Muscle layer of duodenum (tissue), 2 donors: ENCODE measurements at regions not wholly inside any gene's neighbourhood (a gene's known extent, or its start where the extent isn't known, plus 50 kb on each side); places are given as distances from the start of the nearest gene placed in this dataset.

Source experiments
- H3K27ac ChIP-seq: one replicate; pipeline ENCODE4 v1.7.0; 2013; ENCODE audit warnings: mild to moderate bottlenecking, low read length
- H3K27me3 ChIP-seq: one replicate; pipeline ENCODE4 v1.7.0; 2013; ENCODE audit warnings: low read depth, mild to moderate bottlenecking, control low read depth, low read length
- H3K36me3 ChIP-seq, 2 donors: one replicate each; pipeline ENCODE4 v1.7.0; 2013; ENCODE audit warnings: low read length in 2 of 2, control low read depth in 1 of 2, mild to moderate bottlenecking in 1 of 2; ENCODE audit not compliant: insufficient read depth in 2 of 2, control insufficient read depth in 1 of 2
- H3K4me1 ChIP-seq, 2 donors: one replicate each; pipeline ENCODE4 v1.7.0; 2013; ENCODE audit warnings: low read length in 2 of 2, mild to moderate bottlenecking in 2 of 2, control low read depth in 1 of 2, moderate library complexity in 1 of 2; ENCODE audit not compliant: insufficient read depth in 2 of 2, control insufficient read depth in 1 of 2
- H3K4me3 ChIP-seq, 2 donors: one replicate each; pipeline ENCODE4 v1.7.0; 2013; ENCODE audit warnings: low read length in 2 of 2, low read depth in 1 of 2, mild to moderate bottlenecking in 1 of 2
- H3K9me3 ChIP-seq, 2 donors: one replicate each; pipeline ENCODE4 v1.7.0; 2013; ENCODE audit warnings: low read length in 2 of 2, control low read depth in 1 of 2, mild to moderate bottlenecking in 1 of 2; ENCODE audit not compliant: control insufficient read depth in 1 of 2
- donor health status: healthy.

GRCh38 chr5:53178830-53179229 is 69.3 kb upstream of the MOCS2 start:
- Histone ChIP-seq H3K4me3 (no peak overlapping the region), H3K36me3 (no peaks in the 10 kb centered on the region), H3K27me3 (no peaks in the 10 kb centered on the region), H3K27ac (no peak overlapping the region), H3K4me1 (no peaks in the 10 kb centered on the region), H3K9me3 (no peaks in the 10 kb centered on the region)

- Histone ChIP-seq H3K36me3 (no peaks in the 10 kb centered on the region), H3K4me3 (no peak overlapping the region), H3K4me1 (no peaks in the 10 kb centered on the region), H3K9me3 (no peaks in the 10 kb centered on the region), H3K27me3 (no peaks in the 10 kb centered on the region), H3K27ac (no peak overlapping the region)
These were observed 70.1 kb upstream of the MOCS2 start for GRCh38 chr5:53179691-53180090.

GRCh38 chr5:53180538-53180937 is 71.0 kb upstream of the MOCS2 start:
- H3K27ac ChIP-seq = no peak overlapping the region
- H3K4me3 ChIP-seq = no peak overlapping the region
- peaks cover 0 to 2% of the 10 kb centered on the region in 2 donors for H3K9me3 ChIP-seq
- H3K36me3 ChIP-seq = no peaks in the 10 kb centered on the region
- H3K4me1 ChIP-seq = no peaks in the 10 kb centered on the region
- no peaks in the 10 kb centered on the region for H3K27me3 ChIP-seq

GRCh38 chr5:53180991-53181390 is 71.4 kb upstream of the MOCS2 start:
- Histone ChIP-seq H3K27ac (no peak overlapping the region), H3K4me1 (no peaks in the 10 kb centered on the region)

GRCh38 chr5:53183880-53184279 is 74.3 kb upstream of the MOCS2 start:
- peaks cover 0 to 2% of the 10 kb centered on the region in 2 donors for H3K9me3 ChIP-seq
- H3K36me3 ChIP-seq = no peaks in the 10 kb centered on the region
- H3K4me3 ChIP-seq = no peak overlapping the region
- no peaks in the 10 kb centered on the region for H3K4me1 ChIP-seq
- H3K27me3 ChIP-seq = no peaks in the 10 kb centered on the region
- no peak overlapping the region for H3K27ac ChIP-seq

More at GRCh38 chr5:53180991-53181390, 71.4 kb upstream of the MOCS2 start:
- Histone ChIP-seq H3K9me3 (peaks cover 0 to 2% of the 10 kb centered on the region in 2 donors), H3K27me3 (no peaks in the 10 kb centered on the region), H3K36me3 (no peaks in the 10 kb centered on the region), H3K4me3 (no peak overlapping the region)

- H3K4me3 ChIP-seq = no peak overlapping the region
- H3K4me1 ChIP-seq = no peaks in the 10 kb centered on the region
- H3K27ac ChIP-seq = no peak overlapping the region
These were observed 82.1 kb upstream of the MOCS2 start for GRCh38 chr5:53191548-53192165.

GRCh38 chr5:53194086-53194485 is 84.5 kb upstream of the MOCS2 start:
- no peak overlapping the region for H3K27ac ChIP-seq
- peaks cover 6 to 8% of the 10 kb centered on the region in 2 donors for H3K9me3 ChIP-seq
- H3K4me1 ChIP-seq = no peaks in the 10 kb centered on the region
- H3K36me3 ChIP-seq = no peaks in the 10 kb centered on the region
- peaks cover 4% of the 10 kb centered on the region for H3K27me3 ChIP-seq
- no peak overlapping the region for H3K4me3 ChIP-seq

More at GRCh38 chr5:53191548-53192165, 82.1 kb upstream of the MOCS2 start:
- peaks cover 4% of the 10 kb centered on the region for H3K27me3 ChIP-seq
- no peaks in the 10 kb centered on the region for H3K36me3 ChIP-seq
- H3K9me3 ChIP-seq = peaks cover 6 to 8% of the 10 kb centered on the region in 2 donors

- Histone ChIP-seq H3K4me3 (no peak overlapping the region), H3K27ac (no peak overlapping the region), H3K36me3 (no peaks in the 10 kb centered on the region), H3K27me3 (no peaks in the 10 kb centered on the region), H3K4me1 (no peaks in the 10 kb centered on the region), H3K9me3 (no peaks in the 10 kb centered on the region)
These were observed 90.3 kb upstream of the MOCS2 start for GRCh38 chr5:53199882-53200281.

- Histone ChIP-seq H3K4me1 (no peaks in the 10 kb centered on the region), H3K9me3 (no peaks in the 10 kb centered on the region), H3K27ac (no peak overlapping the region), H3K4me3 (no peak overlapping the region), H3K36me3 (no peaks in the 10 kb centered on the region), H3K27me3 (no peaks in the 10 kb centered on the region)
These were observed 90.7 kb upstream of the MOCS2 start for GRCh38 chr5:53200306-53200705.

GRCh38 chr5:53201746-53202145 is 92.2 kb upstream of the MOCS2 start:
- no peak overlapping the region for H3K27ac ChIP-seq
- H3K36me3 ChIP-seq = no peaks in the 10 kb centered on the region
- no peaks in the 10 kb centered on the region for H3K27me3 ChIP-seq
- no peaks in the 10 kb centered on the region for H3K9me3 ChIP-seq
- no peaks in the 10 kb centered on the region for H3K4me1 ChIP-seq
- H3K4me3 ChIP-seq = no peak overlapping the region

- Histone ChIP-seq H3K9me3 (no peaks in the 10 kb centered on the region), H3K4me3 (no peak overlapping the region), H3K4me1 (no peaks in the 10 kb centered on the region), H3K36me3 (no peaks in the 10 kb centered on the region), H3K27me3 (no peaks in the 10 kb centered on the region), H3K27ac (no peak overlapping the region)
These were observed 97.0 kb upstream of the MOCS2 start for GRCh38 chr5:53206562-53206961.

GRCh38 chr5:53211799-53212198 is 102.2 kb upstream of the MOCS2 start:
- no peak overlapping the region for H3K4me3 ChIP-seq
- H3K9me3 ChIP-seq = peaks cover 0 to 4% of the 10 kb centered on the region in 2 donors
- no peaks in the 10 kb centered on the region for H3K27me3 ChIP-seq
- no peaks in the 10 kb centered on the region for H3K36me3 ChIP-seq
- no peak overlapping the region for H3K27ac ChIP-seq
- no peaks in the 10 kb centered on the region for H3K4me1 ChIP-seq
